GM12892 (cell line): ENCODE measurements at regions not wholly inside any gene's neighbourhood (a gene's known extent, or its start where the extent isn't known, plus 50 kb on each side); places are given as distances from the start of the nearest gene placed in this dataset.

Source experiments
- DNase-seq: peaks from one replicate; pipeline ENCODE4 v3.0.0; 2011; ENCODE audit not compliant: insufficient read length
- FAIRE-seq: peaks from 2 replicates; lab custom pipeline; 2011; peaks lifted over from hg19 to GRCh38; lab: Jason Lieb, UNC
- POLR2A ChIP-seq: IDR thresholded peaks from 2 replicates; pipeline ENCODE4 v1.6.1; 2011; ENCODE audit warnings: low read depth, low read length, control low read depth
- POLR2AphosphoS5 ChIP-seq: IDR thresholded peaks from 2 replicates; pipeline ENCODE4 v1.6.1; 2011; ENCODE audit warnings: low read depth, low read length, control low read depth
- TAF1 ChIP-seq: IDR thresholded peaks from 2 replicates; pipeline ENCODE4 v1.6.1; 2011; ENCODE audit warnings: low read depth, mild to moderate bottlenecking, control low read depth, low read length, borderline replicate concordance

DNA sequence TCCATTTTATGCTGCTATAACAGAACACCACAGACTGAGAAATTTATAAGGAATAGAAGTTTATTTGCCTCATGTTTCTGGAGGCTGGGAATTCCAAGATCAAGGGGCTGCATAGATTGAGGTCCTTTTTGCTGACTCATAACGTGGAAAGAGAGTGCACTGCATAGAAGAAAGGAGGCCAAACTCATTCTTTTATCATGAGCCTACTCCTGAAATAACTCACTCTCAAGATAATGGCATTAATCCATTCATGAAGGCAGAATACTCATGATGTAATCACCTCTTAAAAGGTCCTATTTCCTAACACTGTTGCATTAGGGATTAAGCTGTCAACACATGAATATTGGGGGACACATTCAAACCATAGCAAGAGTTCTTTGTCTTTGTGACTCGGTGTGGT, 60.0 kb upstream of the FBXO33 start:
- no peak for TF ChIP-seq POLR2A
- no peak for DNase-seq
- FAIRE-seq, result no peak

DNA sequence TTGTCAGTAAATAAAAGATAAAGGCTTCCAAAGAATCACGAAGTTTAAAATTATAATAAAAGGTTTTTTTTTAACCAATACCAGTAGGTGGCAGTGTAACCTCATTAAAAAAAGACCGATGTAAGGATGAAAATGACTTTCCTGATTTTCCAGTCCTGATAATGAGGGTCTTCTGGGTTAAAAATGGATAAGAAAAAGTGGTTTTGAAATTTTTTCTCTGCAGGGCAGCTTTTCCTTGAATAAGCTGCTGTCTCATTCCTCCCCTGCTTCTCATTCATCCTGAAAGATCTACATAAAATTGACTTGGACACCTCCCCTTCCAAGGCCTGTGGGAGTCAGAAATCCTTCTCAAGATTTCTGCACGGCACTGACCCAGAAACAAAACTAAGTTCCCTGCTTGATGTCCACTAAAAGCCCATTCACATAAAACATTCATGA, 58.9 kb upstream of the FBXO33 start:
- DNase-seq (no peak), FAIRE-seq (no peak)
- TF ChIP-seq POLR2AphosphoS5, result no peak

DNA sequence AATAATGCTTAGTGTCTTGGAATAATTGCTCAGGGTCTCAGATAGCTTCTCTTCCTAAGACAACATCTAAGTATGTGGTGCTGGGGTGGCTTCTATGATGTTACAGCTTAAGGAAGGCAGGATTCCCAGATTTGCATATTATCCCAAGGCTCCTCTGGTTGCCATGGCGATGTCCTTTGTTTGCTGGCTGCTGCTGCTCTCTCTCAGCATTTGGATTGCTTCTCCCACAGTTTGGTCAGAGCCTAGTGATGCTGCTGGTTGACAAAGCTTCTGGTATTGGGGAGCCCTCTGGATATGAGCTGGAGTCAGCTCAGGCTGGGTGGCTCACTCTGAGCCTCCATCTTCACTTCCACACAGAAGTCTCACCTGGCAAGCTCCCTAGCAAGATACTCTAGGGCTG, 56.4 kb upstream of the FBXO33 start:
- FAIRE-seq (no peak), DNase-seq (no peak)
- TF ChIP-seq TAF1 (no peak), POLR2A (no peak), POLR2AphosphoS5 (no peak)

DNA sequence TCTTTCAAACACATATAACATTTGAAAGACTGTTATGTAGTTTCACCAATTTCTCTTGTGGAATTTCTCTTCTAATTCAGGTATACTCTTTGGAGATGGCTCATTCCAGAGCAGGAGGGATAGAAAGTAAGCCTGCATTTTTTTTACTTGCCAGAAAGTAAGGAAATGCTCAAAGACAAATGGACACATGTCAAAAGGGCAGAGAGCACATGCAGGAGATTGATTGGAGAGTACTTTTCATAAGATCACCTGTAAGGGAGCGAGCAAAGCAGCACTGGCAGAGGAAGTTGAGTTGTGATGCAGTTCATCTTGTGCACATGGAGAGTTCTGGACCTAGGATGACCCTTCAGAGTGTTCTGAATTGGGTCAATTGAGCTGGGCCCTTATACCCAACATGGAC, 51.4 kb upstream of the FBXO33 start:
- FAIRE-seq, result no peak
- no peak for DNase-seq
- TF ChIP-seq POLR2AphosphoS5 (no peak), POLR2A (no peak), TAF1 (no peak)
